Fibroblast of mammary gland (primary cell): ENCODE measurements at regions not wholly inside any gene's neighbourhood (a gene's known extent, or its start where the extent isn't known, plus 50 kb on each side); places are given as distances from the start of the nearest gene placed in this dataset.
A peak's percentile ranks its signal among the peaks of the same experiment; 100 is the strongest.
"Not testable (repeated sequence)": the region's sequence is repeated elsewhere in the genome, so short reads cannot be mapped to it uniquely, and the experiment has no call there.

Experiments used
- DNase-seq: peaks from one replicate; pipeline ENCODE4 v3.0.0-alpha.2; 2010; ENCODE audit warnings: low read depth
- H3K4me3 ChIP-seq: 2 replicates; pipeline ENCODE4 v1.5.1; 2011; ENCODE audit warnings: low read depth, mild to moderate bottlenecking, low read length, moderate library complexity; ENCODE audit not compliant: control insufficient read depth
- CTCF ChIP-seq: conservative IDR thresholded peaks from 2 replicates; pipeline ENCODE4 v1.5.1; 2011; ENCODE audit warnings: low read depth, low read length, inconsistent platforms; ENCODE audit not compliant: control insufficient read depth, insufficient read depth

- H3K4me3 ChIP-seq = no peak overlapping the region
- TF ChIP-seq CTCF = no peak
- no peak for DNase-seq
Measured at GRCh38 chr1:121522061-121522759, 337.4 kb downstream of the SRGAP2C start.

GRCh38 chr1:121523112-121523511 lies 338.3 kb downstream of the SRGAP2C start:
- not testable (repeated sequence) for H3K4me3 ChIP-seq, DNase-seq

- DNase-seq = no peak
- TF ChIP-seq CTCF = no peak
- H3K4me3 ChIP-seq = no peak overlapping the region
Measured at GRCh38 chr1:121525355-121525754, 340.6 kb downstream of the SRGAP2C start.

- peak; percentile 4 for DNase-seq
Measured at GRCh38 chr1:121528958-121529357, 344.2 kb downstream of the SRGAP2C start.

GRCh38 chr1:121530026-121530425 lies 345.3 kb downstream of the SRGAP2C start:
- DNase-seq, H3K4me3 ChIP-seq: not testable (repeated sequence)

More at GRCh38 chr1:121528958-121529357, 344.2 kb downstream of the SRGAP2C start:
- H3K4me3 ChIP-seq = not testable (repeated sequence)

GRCh38 chr1:121531747-121532146 lies 347.0 kb downstream of the SRGAP2C start:
- H3K4me3 ChIP-seq, DNase-seq: not testable (repeated sequence)

- not testable (repeated sequence) for DNase-seq, H3K4me3 ChIP-seq
Measured at GRCh38 chr1:121538148-121538547, 353.4 kb downstream of the SRGAP2C start.

GRCh38 chr1:121538943-121539575 lies 354.3 kb downstream of the SRGAP2C start:
- no peak overlapping the region for H3K4me3 ChIP-seq
- DNase-seq = no peak
- no peak for TF ChIP-seq CTCF

- DNase-seq, H3K4me3 ChIP-seq: not testable (repeated sequence)
Measured at GRCh38 chr1:121543988-121544387, 359.2 kb downstream of the SRGAP2C start.

- no peak for TF ChIP-seq CTCF
- no peak for DNase-seq
- no peak overlapping the region for H3K4me3 ChIP-seq
Measured at GRCh38 chr1:121544500-121544899, 359.7 kb downstream of the SRGAP2C start.

GRCh38 chr1:121545899-121546298 lies 361.1 kb downstream of the SRGAP2C start:
- H3K4me3 ChIP-seq, DNase-seq: not testable (repeated sequence)
